ENCODE measurements at regions not wholly inside any gene's neighbourhood (a gene's known extent, or its start where the extent isn't known, plus 50 kb on each side); places are given as distances from the start of the nearest gene placed in this dataset.

DNA sequence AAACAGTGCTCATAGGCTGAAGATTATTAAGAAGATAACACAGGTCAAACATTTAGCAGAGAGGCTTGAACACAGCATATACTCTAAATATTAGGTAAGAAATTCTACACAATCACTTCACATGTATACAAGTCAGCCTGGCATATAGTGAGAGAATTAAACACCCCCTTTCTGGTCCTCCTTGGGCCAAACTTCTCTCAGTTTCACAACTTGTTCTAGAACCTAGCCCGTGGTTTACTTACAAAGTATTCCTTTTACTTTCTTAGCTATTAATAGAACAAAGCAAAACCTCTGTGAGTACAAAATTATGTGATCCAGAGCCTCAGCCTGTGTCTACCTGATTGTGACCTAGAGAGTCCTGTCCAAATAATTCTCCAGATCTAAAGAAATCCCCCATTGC lies 562.8 kb downstream of the TNS1 start:
- TF ChIP-seq POLR2A (IDR thresholded peaks at IDR 0.05) = no peak
- TF ChIP-seq, protein P1, sequence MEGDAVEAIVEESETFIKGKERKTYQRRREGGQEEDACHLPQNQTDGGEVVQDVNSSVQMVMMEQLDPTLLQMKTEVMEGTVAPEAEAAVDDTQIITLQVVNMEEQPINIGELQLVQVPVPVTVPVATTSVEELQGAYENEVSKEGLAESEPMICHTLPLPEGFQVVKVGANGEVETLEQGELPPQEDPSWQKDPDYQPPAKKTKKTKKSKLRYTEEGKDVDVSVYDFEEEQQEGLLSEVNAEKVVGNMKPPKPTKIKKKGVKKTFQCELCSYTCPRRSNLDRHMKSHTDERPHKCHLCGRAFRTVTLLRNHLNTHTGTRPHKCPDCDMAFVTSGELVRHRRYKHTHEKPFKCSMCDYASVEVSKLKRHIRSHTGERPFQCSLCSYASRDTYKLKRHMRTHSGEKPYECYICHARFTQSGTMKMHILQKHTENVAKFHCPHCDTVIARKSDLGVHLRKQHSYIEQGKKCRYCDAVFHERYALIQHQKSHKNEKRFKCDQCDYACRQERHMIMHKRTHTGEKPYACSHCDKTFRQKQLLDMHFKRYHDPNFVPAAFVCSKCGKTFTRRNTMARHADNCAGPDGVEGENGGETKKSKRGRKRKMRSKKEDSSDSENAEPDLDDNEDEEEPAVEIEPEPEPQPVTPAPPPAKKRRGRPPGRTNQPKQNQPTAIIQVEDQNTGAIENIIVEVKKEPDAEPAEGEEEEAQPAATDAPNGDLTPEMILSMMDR (IDR thresholded peaks at IDR 0.05) = no peak
